Naive thymus-derived CD8-positive, alpha-beta T cell (primary cell): ENCODE measurements at regions not wholly inside any gene's neighbourhood (a gene's known extent, or its start where the extent isn't known, plus 50 kb on each side); places are given as distances from the start of the nearest gene placed in this dataset.
A peak's percentile ranks its signal among the peaks of the same experiment; 100 is the strongest.

Experiments
- ATAC-seq, 2 donors: fragments of 150-1000 bp; cut with Tn5 transposase in 1 of 2; sonication (Bioruptor Pico), chemical (Tn5 transposase) in 1 of 2; 1 replicate in 1 of 2; 2 replicates in 1 of 2; pipeline ENCODE4 v1.10.0; 2021; ENCODE audit warnings: mild to moderate bottlenecking in 2 of 2, moderate library complexity in 2 of 2
- POLR2A ChIA-PET: fragments of 350-600 bp; sonication (Branson Sonifier 250); formaldehyde crosslinking; loops from one replicate; lab custom pipeline; 2021; ENCODE audit warnings: antibody characterized with exemption; lab: Charles Lee
- DNase-seq, 10 donors: peaks; one replicate each; pipeline versions ENCODE4 v3.0.0 to v3.0.0-alpha.2; 2020 to 2022
- H3K27ac Mint-ChIP-seq, 10 donors: one replicate each; pipeline ENCODE4 v1.8.0; 2020 to 2022; ENCODE audit warnings: mild to moderate bottlenecking in 10 of 10, mixed read lengths in 10 of 10, moderate library complexity in 4 of 10, inconsistent platforms in 1 of 10
- H3K27me3 Mint-ChIP-seq, 5 donors: one replicate each; pipeline ENCODE4 v1.8.0; 2021 to 2022; ENCODE audit warnings: mixed read lengths in 5 of 5
- H3K36me3 Mint-ChIP-seq, 3 donors: one replicate each; pipeline ENCODE4 v1.8.0; 2020 to 2022; ENCODE audit warnings: mixed read lengths in 3 of 3, mild to moderate bottlenecking in 2 of 3, inconsistent platforms in 1 of 3
- H3K4me1 Mint-ChIP-seq, 4 donors: one replicate each; pipeline ENCODE4 v1.8.0; 2021 to 2022; ENCODE audit warnings: mixed read lengths in 4 of 4
- H3K4me3 Mint-ChIP-seq, 10 donors: one replicate each; pipeline ENCODE4 v1.8.0; 2020 to 2022; ENCODE audit warnings: mild to moderate bottlenecking in 10 of 10, mixed read lengths in 10 of 10, moderate library complexity in 6 of 10, inconsistent platforms in 1 of 10
- H3K9me3 Mint-ChIP-seq, 9 donors: one replicate each; pipeline ENCODE4 v1.8.0; 2020 to 2022; ENCODE audit warnings: mixed read lengths in 9 of 9, mild to moderate bottlenecking in 3 of 9, inconsistent platforms in 1 of 9, moderate library complexity in 1 of 9

GRCh38 chrY:7924059-7924458 is 1012.5 kb upstream of the AMELY start:
- POLR2A ChIA-PET = no interaction called here
- H3K9me3 Mint-ChIP-seq = no peaks in the 10 kb centered on the region
- ATAC-seq (no peak), DNase-seq (no peak)
- no peaks in the 10 kb centered on the region for H3K4me1 Mint-ChIP-seq
- no peak overlapping the region for H3K4me3 Mint-ChIP-seq
- no peaks in the 10 kb centered on the region for H3K27me3 Mint-ChIP-seq
- H3K36me3 Mint-ChIP-seq = no peaks in the 10 kb centered on the region
- no peak overlapping the region for H3K27ac Mint-ChIP-seq

GRCh38 chrY:7923476-7924017 is 1012.0 kb upstream of the AMELY start:
- no peaks in the 10 kb centered on the region for H3K9me3 Mint-ChIP-seq
- POLR2A ChIA-PET = no interaction called here
- no peaks in the 10 kb centered on the region for H3K4me1 Mint-ChIP-seq
- no peak for DNase-seq
- H3K36me3 Mint-ChIP-seq = no peaks in the 10 kb centered on the region
- H3K4me3 Mint-ChIP-seq = no peak overlapping the region
- H3K27ac Mint-ChIP-seq = no peak overlapping the region
- no peaks in the 10 kb centered on the region for H3K27me3 Mint-ChIP-seq
- ATAC-seq = no peak

- Mint-ChIP-seq H3K4me1 (no peaks in the 10 kb centered on the region), H3K4me3 (no peak overlapping the region), H3K27ac (no peak overlapping the region), H3K9me3 (no peaks in the 10 kb centered on the region), H3K36me3 (no peaks in the 10 kb centered on the region), H3K27me3 (no peaks in the 10 kb centered on the region)
- DNase-seq (no peak), ATAC-seq (no peak)
- POLR2A ChIA-PET = no interaction called here
These were observed 1008.8 kb upstream of the AMELY start for GRCh38 chrY:7920382-7920781.

- POLR2A ChIA-PET = no interaction called here
- ATAC-seq (no peak), DNase-seq (no peak)
- no peaks in the 10 kb centered on the region for H3K36me3 Mint-ChIP-seq
- no peak overlapping the region for H3K4me3 Mint-ChIP-seq
- peaks cover 0 to 6% (median 3%) of the 10 kb centered on the region in 5 donors for H3K27me3 Mint-ChIP-seq
- no peaks in the 10 kb centered on the region for H3K4me1 Mint-ChIP-seq
- no peak overlapping the region for H3K27ac Mint-ChIP-seq
- no peaks in the 10 kb centered on the region for H3K9me3 Mint-ChIP-seq
These were observed 977.0 kb upstream of the AMELY start for GRCh38 chrY:7888506-7888905.

GRCh38 chrY:7881696-7882095 is 970.1 kb upstream of the AMELY start:
- ATAC-seq (no peak), DNase-seq (no peak)
- Mint-ChIP-seq H3K4me1 (no peaks in the 10 kb centered on the region), H3K4me3 (no peak overlapping the region), H3K27me3 (no peaks in the 10 kb centered on the region), H3K9me3 (no peaks in the 10 kb centered on the region), H3K27ac (no peak overlapping the region), H3K36me3 (no peaks in the 10 kb centered on the region)
- POLR2A ChIA-PET = no interaction called here

- POLR2A ChIA-PET = no interaction called here
- H3K9me3 Mint-ChIP-seq = no peaks in the 10 kb centered on the region
- H3K4me1 Mint-ChIP-seq = no peaks in the 10 kb centered on the region
- H3K27ac Mint-ChIP-seq = no peak overlapping the region
- ATAC-seq (no peak), DNase-seq (no peak)
- no peak overlapping the region for H3K4me3 Mint-ChIP-seq
- no peaks in the 10 kb centered on the region for H3K27me3 Mint-ChIP-seq
- no peaks in the 10 kb centered on the region for H3K36me3 Mint-ChIP-seq
These were observed 967.7 kb upstream of the AMELY start for GRCh38 chrY:7879245-7879644.

GRCh38 chrY:7878719-7879118 is 967.2 kb upstream of the AMELY start:
- Mint-ChIP-seq H3K4me1 (no peaks in the 10 kb centered on the region), H3K27me3 (no peaks in the 10 kb centered on the region), H3K9me3 (no peaks in the 10 kb centered on the region), H3K27ac (no peak overlapping the region), H3K36me3 (no peaks in the 10 kb centered on the region), H3K4me3 (no peak overlapping the region)
- no peak for DNase-seq
- POLR2A ChIA-PET = no interaction called here
- ATAC-seq = no peak

GRCh38 chrY:7877458-7877857 is 965.9 kb upstream of the AMELY start:
- H3K4me1 Mint-ChIP-seq = no peaks in the 10 kb centered on the region
- H3K36me3 Mint-ChIP-seq = no peaks in the 10 kb centered on the region
- POLR2A ChIA-PET = no interaction called here
- no peak for ATAC-seq
- no peak overlapping the region for H3K27ac Mint-ChIP-seq
- no peaks in the 10 kb centered on the region for H3K27me3 Mint-ChIP-seq
- H3K9me3 Mint-ChIP-seq = no peaks in the 10 kb centered on the region
- no peak overlapping the region for H3K4me3 Mint-ChIP-seq
- DNase-seq = no peak

- ATAC-seq = peak in 1 of 2 donors; percentile 60
- Mint-ChIP-seq H3K36me3 (no peaks in the 10 kb centered on the region), H3K9me3 (no peaks in the 10 kb centered on the region), H3K4me1 (no peaks in the 10 kb centered on the region), H3K4me3 (no peak overlapping the region), H3K27ac (no peak overlapping the region), H3K27me3 (no peaks in the 10 kb centered on the region)
- DNase-seq = peak in 1 of 10 donors; percentile 43
- POLR2A ChIA-PET = no interaction called here
These were observed 962.5 kb upstream of the AMELY start for GRCh38 chrY:7874080-7874479.

- POLR2A ChIA-PET = no interaction called here
- DNase-seq (no peak), ATAC-seq (no peak)
- H3K27me3 Mint-ChIP-seq = no peaks in the 10 kb centered on the region
- H3K4me3 Mint-ChIP-seq = no peak overlapping the region
- no peaks in the 10 kb centered on the region for H3K9me3 Mint-ChIP-seq
- no peaks in the 10 kb centered on the region for H3K36me3 Mint-ChIP-seq
- no peak overlapping the region for H3K27ac Mint-ChIP-seq
- no peaks in the 10 kb centered on the region for H3K4me1 Mint-ChIP-seq
These were observed 959.9 kb upstream of the AMELY start for GRCh38 chrY:7871304-7871932.

- Mint-ChIP-seq H3K4me1 (no peaks in the 10 kb centered on the region), H3K27me3 (no peaks in the 10 kb centered on the region), H3K27ac (no peak overlapping the region), H3K36me3 (no peaks in the 10 kb centered on the region), H3K9me3 (no peaks in the 10 kb centered on the region), H3K4me3 (no peak overlapping the region)
- POLR2A ChIA-PET = no interaction called here
- ATAC-seq (no peak), DNase-seq (no peak)
These were observed 955.4 kb upstream of the AMELY start for GRCh38 chrY:7866976-7867375.

- H3K4me3 Mint-ChIP-seq = no peak overlapping the region
- peaks cover 0 to 2% (median 0%) of the 10 kb centered on the region in 4 donors for H3K4me1 Mint-ChIP-seq
These were observed 949.4 kb upstream of the AMELY start for GRCh38 chrY:7860781-7861614.

GRCh38 chrY:7850191-7850590 is 938.6 kb upstream of the AMELY start:
- no peaks in the 10 kb centered on the region for H3K9me3 Mint-ChIP-seq

More at GRCh38 chrY:7860781-7861614, 949.4 kb upstream of the AMELY start:
- no peak for ATAC-seq
- no peak for DNase-seq
- POLR2A ChIA-PET = no interaction called here
- Mint-ChIP-seq H3K27me3 (no peaks in the 10 kb centered on the region), H3K27ac (no peak overlapping the region), H3K9me3 (no peaks in the 10 kb centered on the region), H3K36me3 (no peaks in the 10 kb centered on the region)

More at GRCh38 chrY:7850191-7850590, 938.6 kb upstream of the AMELY start:
- H3K27ac Mint-ChIP-seq = no peak overlapping the region
- H3K4me3 Mint-ChIP-seq = no peak overlapping the region
- no peaks in the 10 kb centered on the region for H3K36me3 Mint-ChIP-seq
- peaks cover 0 to 9% (median 3%) of the 10 kb centered on the region in 5 donors for H3K27me3 Mint-ChIP-seq
- POLR2A ChIA-PET = no interaction called here
- no peaks in the 10 kb centered on the region for H3K4me1 Mint-ChIP-seq
- ATAC-seq (no peak), DNase-seq (no peak)
